SJCRH30 (cell line): ENCODE measurements at regions not wholly inside any gene's neighbourhood (a gene's known extent, or its start where the extent isn't known, plus 50 kb on each side); places are given as distances from the start of the nearest gene placed in this dataset.

Experiments
- DNase-seq, 2 experiments: peaks; one replicate each; pipeline ENCODE4 v3.0.0-alpha.2; 2015 to 2020
- H3K27ac ChIP-seq: fragments of 250-450 bp; sonication (Bioruptor Pico); 2 replicates; pipeline ENCODE4 v1.5.1; 2020; ENCODE audit warnings: mild to moderate bottlenecking, moderate library complexity
- H3K27me3 ChIP-seq: fragments of 250-450 bp; sonication (Bioruptor Pico); 2 replicates; pipeline ENCODE4 v1.5.1; 2020; ENCODE audit warnings: mild to moderate bottlenecking, moderate library complexity
- H3K36me3 ChIP-seq: fragments of 250-450 bp; sonication (Bioruptor Pico); 2 replicates; pipeline ENCODE4 v1.5.1; 2020; ENCODE audit warnings: mild to moderate bottlenecking, moderate library complexity
- H3K4me1 ChIP-seq: fragments of 250-450 bp; sonication (Bioruptor Pico); 2 replicates; pipeline ENCODE4 v1.5.1; 2020; ENCODE audit warnings: mild to moderate bottlenecking, moderate library complexity
- H3K4me3 ChIP-seq: fragments of 250-450 bp; sonication (Bioruptor Pico); 2 replicates; pipeline ENCODE4 v1.5.1; 2020; ENCODE audit warnings: mild to moderate bottlenecking, moderate library complexity
- H3K9me3 ChIP-seq: fragments of 250-450 bp; sonication (Bioruptor Pico); replicated peaks from 2 replicates; pipeline ENCODE4 v1.5.1; 2020; ENCODE audit warnings: mild to moderate bottlenecking, moderate library complexity

DNA sequence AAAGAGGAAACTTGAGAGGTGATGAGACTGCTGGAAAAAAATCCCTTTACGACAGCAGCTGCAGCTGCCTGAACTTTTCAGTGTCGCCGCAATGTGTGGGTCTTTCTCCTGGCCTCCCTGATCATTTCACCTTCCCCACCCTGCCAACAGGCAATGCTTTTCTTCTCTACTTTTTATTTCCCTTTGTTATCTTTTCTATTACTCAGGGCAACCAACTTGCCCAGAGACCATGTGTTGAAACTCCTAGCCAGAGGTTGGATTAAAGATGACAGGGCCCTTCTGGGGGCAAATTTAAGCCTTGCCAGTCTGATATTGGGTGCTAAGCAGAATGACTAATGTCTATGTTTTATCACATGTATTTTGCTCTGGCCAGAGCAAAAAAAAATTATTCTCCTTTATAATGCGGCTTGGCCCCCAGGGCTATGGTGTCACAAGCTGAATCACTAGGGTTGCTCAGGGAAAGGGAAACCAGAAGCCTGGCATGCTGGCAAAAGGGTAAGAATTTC is 51.5 kb upstream of the CFAP20DC start:
- DNase-seq = peak; percentile 52 to 73
- H3K4me1 ChIP-seq = peaks cover 8% of the 10 kb centered on the region
- peak overlapping the region; percentile 53 for H3K27ac ChIP-seq
- no peaks in the 10 kb centered on the region for H3K9me3 ChIP-seq
- H3K36me3 ChIP-seq = no peaks in the 10 kb centered on the region
- no peak overlapping the region for H3K4me3 ChIP-seq
- H3K27me3 ChIP-seq = no peaks in the 10 kb centered on the region
